ENCODE measurements at regions not wholly inside any gene's neighbourhood (a gene's known extent, or its start where the extent isn't known, plus 50 kb on each side); places are given as distances from the start of the nearest gene placed in this dataset.

DNA sequence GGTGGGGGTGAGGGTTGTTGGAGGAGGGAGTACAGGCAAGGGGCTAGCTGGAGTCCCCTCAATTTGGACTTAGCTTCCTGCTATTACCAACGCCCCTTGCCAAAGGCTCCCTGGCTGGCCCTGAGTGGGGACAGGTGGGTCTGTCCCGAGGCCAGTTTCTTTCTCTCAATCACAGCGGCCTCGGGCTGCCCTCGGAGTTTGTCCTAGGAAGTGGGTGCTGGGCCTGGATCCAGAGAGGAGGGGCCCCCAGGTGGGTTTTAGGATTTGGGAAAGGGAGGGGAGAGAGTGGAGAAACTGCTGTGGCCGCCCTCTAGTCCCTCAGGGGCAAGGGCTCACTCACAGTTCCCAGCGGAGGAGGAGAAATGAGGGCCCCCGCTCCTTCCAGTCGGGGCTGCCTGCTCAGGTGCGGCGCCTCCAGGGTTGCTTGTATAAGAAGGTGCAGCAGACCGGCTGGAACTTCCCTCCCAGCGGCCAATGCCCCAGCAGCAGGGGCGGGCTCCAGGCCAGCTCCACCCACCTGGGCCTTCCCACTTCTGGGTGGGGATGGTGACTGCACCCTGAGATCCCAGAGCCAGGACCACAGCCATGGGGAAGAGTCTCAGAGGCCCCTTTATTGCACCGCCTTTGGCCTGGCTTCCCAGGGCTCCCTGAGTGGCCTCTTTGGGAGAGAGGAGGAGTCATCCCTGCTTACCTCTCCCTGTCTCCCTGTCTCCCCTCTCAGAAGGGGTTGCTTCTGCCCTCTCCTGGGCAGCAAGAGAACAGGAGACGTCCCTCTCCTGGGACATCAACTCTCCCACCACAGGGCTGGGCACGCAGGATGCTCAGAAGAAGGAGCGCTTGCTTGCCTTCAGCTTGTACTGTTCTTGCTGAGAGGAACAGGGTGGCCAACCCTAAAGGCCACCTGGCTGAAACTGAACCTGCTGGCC, 112.0 kb upstream of the SMURF2 start (continued):
- TF ChIP-seq, protein P1, sequence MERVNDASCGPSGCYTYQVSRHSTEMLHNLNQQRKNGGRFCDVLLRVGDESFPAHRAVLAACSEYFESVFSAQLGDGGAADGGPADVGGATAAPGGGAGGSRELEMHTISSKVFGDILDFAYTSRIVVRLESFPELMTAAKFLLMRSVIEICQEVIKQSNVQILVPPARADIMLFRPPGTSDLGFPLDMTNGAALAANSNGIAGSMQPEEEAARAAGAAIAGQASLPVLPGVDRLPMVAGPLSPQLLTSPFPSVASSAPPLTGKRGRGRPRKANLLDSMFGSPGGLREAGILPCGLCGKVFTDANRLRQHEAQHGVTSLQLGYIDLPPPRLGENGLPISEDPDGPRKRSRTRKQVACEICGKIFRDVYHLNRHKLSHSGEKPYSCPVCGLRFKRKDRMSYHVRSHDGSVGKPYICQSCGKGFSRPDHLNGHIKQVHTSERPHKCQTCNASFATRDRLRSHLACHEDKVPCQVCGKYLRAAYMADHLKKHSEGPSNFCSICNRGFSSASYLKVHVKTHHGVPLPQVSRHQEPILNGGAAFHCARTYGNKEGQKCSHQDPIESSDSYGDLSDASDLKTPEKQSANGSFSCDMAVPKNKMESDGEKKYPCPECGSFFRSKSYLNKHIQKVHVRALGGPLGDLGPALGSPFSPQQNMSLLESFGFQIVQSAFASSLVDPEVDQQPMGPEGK (CRISPR knock-in tag; IDR thresholded peaks at IDR 0.05), result peak; percentile 27; the same call in 1 of the 2 replicates
- TF ChIP-seq ZNF672 (CRISPR knock-in tag; IDR thresholded peaks at IDR 0.05) (no peak), ZNF615 (CRISPR knock-in tag; IDR thresholded peaks at IDR 0.05; ENCODE audit: borderline replicate concordance) (no peak), ZNF776 (CRISPR knock-in tag; IDR thresholded peaks at IDR 0.05) (no peak), SALL2 (CRISPR knock-in tag; IDR thresholded peaks at IDR 0.05) (no peak), ZNF749 (CRISPR knock-in tag; IDR thresholded peaks at IDR 0.05; ENCODE audit: borderline replicate concordance) (no peak), ZNF780A (CRISPR knock-in tag; IDR thresholded peaks at IDR 0.05) (no peak), HHEX (CRISPR knock-in tag; IDR thresholded peaks at IDR 0.05) (no peak), MEF2D (CRISPR knock-in tag; IDR thresholded peaks at IDR 0.05) (peak; percentile 57; the same call in 1 of the 2 replicates), ZNF713 (CRISPR knock-in tag; IDR thresholded peaks at IDR 0.05) (no peak)
- TF ChIP-seq, protein P2, sequence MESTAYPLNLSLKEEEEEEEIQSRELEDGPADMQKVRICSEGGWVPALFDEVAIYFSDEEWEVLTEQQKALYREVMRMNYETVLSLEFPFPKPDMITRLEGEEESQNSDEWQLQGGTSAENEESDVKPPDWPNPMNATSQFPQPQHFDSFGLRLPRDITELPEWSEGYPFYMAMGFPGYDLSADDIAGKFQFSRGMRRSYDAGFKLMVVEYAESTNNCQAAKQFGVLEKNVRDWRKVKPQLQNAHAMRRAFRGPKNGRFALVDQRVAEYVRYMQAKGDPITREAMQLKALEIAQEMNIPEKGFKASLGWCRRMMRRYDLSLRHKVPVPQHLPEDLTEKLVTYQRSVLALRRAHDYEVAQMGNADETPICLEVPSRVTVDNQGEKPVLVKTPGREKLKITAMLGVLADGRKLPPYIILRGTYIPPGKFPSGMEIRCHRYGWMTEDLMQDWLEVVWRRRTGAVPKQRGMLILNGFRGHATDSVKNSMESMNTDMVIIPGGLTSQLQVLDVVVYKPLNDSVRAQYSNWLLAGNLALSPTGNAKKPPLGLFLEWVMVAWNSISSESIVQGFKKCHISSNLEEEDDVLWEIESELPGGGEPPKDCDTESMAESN (CRISPR knock-in tag; conservative IDR thresholded peaks at IDR 0.05), result peak; percentile 47; the same call in 1 of the 2 replicates
- TF ChIP-seq, protein P3, sequence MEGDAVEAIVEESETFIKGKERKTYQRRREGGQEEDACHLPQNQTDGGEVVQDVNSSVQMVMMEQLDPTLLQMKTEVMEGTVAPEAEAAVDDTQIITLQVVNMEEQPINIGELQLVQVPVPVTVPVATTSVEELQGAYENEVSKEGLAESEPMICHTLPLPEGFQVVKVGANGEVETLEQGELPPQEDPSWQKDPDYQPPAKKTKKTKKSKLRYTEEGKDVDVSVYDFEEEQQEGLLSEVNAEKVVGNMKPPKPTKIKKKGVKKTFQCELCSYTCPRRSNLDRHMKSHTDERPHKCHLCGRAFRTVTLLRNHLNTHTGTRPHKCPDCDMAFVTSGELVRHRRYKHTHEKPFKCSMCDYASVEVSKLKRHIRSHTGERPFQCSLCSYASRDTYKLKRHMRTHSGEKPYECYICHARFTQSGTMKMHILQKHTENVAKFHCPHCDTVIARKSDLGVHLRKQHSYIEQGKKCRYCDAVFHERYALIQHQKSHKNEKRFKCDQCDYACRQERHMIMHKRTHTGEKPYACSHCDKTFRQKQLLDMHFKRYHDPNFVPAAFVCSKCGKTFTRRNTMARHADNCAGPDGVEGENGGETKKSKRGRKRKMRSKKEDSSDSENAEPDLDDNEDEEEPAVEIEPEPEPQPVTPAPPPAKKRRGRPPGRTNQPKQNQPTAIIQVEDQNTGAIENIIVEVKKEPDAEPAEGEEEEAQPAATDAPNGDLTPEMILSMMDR (CRISPR knock-in tag; IDR thresholded peaks at IDR 0.05), result peak; percentile 91
- TF ChIP-seq, protein P4, sequence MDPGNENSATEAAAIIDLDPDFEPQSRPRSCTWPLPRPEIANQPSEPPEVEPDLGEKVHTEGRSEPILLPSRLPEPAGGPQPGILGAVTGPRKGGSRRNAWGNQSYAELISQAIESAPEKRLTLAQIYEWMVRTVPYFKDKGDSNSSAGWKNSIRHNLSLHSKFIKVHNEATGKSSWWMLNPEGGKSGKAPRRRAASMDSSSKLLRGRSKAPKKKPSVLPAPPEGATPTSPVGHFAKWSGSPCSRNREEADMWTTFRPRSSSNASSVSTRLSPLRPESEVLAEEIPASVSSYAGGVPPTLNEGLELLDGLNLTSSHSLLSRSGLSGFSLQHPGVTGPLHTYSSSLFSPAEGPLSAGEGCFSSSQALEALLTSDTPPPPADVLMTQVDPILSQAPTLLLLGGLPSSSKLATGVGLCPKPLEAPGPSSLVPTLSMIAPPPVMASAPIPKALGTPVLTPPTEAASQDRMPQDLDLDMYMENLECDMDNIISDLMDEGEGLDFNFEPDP (CRISPR knock-in tag; conservative IDR thresholded peaks at IDR 0.05), result no peak
- TF ChIP-seq, protein P5, sequence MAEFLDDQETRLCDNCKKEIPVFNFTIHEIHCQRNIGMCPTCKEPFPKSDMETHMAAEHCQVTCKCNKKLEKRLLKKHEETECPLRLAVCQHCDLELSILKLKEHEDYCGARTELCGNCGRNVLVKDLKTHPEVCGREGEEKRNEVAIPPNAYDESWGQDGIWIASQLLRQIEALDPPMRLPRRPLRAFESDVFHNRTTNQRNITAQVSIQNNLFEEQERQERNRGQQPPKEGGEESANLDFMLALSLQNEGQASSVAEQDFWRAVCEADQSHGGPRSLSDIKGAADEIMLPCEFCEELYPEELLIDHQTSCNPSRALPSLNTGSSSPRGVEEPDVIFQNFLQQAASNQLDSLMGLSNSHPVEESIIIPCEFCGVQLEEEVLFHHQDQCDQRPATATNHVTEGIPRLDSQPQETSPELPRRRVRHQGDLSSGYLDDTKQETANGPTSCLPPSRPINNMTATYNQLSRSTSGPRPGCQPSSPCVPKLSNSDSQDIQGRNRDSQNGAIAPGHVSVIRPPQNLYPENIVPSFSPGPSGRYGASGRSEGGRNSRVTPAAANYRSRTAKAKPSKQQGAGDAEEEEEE (CRISPR knock-in tag; IDR thresholded peaks at IDR 0.05; ENCODE audit: borderline replicate concordance), result no peak
- TF ChIP-seq, protein P6, sequence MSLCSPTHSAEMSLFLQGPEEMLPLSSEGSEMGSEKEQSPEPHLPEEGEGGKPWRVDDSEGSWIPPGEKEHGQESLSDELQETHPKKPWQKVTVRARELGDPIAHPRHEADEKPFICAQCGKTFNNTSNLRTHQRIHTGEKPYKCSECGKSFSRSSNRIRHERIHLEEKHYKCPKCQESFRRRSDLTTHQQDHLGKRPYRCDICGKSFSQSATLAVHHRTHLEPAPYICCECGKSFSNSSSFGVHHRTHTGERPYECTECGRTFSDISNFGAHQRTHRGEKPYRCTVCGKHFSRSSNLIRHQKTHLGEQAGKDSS (CRISPR knock-in tag; IDR thresholded peaks at IDR 0.05; ENCODE audit: borderline replicate concordance, low read depth), result no peak
- TF ChIP-seq, protein P7, sequence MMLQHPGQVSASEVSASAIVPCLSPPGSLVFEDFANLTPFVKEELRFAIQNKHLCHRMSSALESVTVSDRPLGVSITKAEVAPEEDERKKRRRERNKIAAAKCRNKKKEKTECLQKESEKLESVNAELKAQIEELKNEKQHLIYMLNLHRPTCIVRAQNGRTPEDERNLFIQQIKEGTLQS (CRISPR knock-in tag; IDR thresholded peaks at IDR 0.05), result no peak

Data from HepG2 (cell line).